ENCODE measurements at regions not wholly inside any gene's neighbourhood (a gene's known extent, or its start where the extent isn't known, plus 50 kb on each side); places are given as distances from the start of the nearest gene placed in this dataset.
"Not testable (repeated sequence)": the region's sequence is repeated elsewhere in the genome, so short reads cannot be mapped to it uniquely, and the experiment has no call there.

DNA sequence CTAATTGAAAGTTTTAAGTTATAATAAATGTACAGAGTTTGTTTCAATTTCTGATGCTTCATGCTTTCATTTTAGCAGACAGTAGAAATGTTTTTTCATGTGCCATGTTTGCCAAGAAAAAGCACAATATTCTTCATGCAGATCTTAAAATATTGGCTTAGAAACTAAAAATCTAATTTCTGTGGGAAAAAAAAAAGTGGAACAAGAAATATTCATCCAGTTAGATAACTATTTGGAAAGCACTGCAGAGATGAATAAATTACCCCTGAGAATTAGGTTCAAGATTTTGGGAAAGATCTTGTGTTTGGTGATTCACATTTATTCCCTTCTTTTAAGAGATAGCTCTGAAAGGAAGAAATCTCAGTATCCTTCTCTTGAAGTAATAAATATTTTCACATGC lies 912.5 kb downstream of the C4orf33 start:
- no peak for DNase-seq
- H3K36me3 Mint-ChIP-seq (ENCODE audit: low read depth) = no peaks in the 10 kb centered on the region
- intact Hi-C loops (cut with micrococcal nuclease) = no loop called here
- no peak overlapping the region for H3K4me3 Mint-ChIP-seq
- no peak for TF ChIP-seq CTCF (IDR thresholded peaks at IDR 0.05)
- ChIA-PET POLR2A (no interaction called here), CTCF (no interaction called here)
- ATAC-seq (ENCODE audit: low read depth) = no peak
- H3K27ac Mint-ChIP-seq = no peak overlapping the region
- no peaks in the 10 kb centered on the region for H3K4me1 Mint-ChIP-seq
- no peaks in the 10 kb centered on the region for H3K9me3 Mint-ChIP-seq
- H3K27me3 Mint-ChIP-seq = no peaks in the 10 kb centered on the region

DNA sequence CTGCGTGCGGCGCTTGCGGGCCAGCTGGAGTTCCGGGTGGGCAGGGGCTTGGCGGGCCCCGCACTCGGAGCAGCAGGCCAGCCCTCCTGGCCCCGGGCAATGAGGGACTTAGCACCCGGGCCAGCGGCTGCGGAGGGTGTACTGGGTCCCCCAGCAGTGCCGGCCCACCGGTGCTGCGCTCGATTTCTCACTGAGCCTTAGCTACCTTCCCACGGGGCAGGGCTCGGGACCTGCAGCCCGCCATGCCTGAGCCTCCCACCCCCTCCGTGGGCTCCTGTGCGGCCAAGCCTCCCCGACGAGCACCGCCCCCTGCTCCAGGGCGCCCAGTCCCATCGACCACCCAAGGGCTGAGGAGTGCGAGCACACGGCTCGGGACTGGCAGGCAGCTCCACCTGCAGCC lies 916.9 kb downstream of the C4orf33 start:
- H3K9me3 Mint-ChIP-seq; DNase-seq; H3K36me3 Mint-ChIP-seq (ENCODE audit: low read depth); H3K27ac Mint-ChIP-seq; POLR2A ChIA-PET; H3K27me3 Mint-ChIP-seq; H3K4me3 Mint-ChIP-seq; CTCF ChIA-PET; H3K4me1 Mint-ChIP-seq; ATAC-seq (ENCODE audit: low read depth); intact Hi-C loops (cut with micrococcal nuclease): not testable (repeated sequence)

DNA sequence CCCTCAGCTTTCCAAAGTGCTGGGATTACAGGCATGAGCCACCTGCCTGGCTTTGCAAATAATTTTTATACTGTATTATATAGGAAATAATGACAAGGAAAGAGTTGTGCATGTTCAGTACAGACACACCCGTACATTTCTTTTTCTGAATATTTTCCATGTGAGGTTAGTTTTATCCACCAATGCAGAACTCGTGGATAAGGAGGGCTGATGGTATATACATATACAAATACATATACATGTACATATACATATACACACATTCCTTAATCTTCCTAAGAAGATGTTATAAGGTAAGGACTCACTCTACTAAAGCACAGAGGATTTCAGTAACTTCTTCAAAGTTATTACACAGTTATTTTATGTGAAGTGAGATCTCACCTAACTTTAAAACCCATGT lies 925.8 kb downstream of the C4orf33 start:
- Mint-ChIP-seq H3K27ac (no peak overlapping the region), H3K36me3 (ENCODE audit: low read depth) (no peaks in the 10 kb centered on the region), H3K4me3 (no peak overlapping the region), H3K9me3 (no peaks in the 10 kb centered on the region), H3K27me3 (no peaks in the 10 kb centered on the region), H3K4me1 (no peaks in the 10 kb centered on the region)
- intact Hi-C loops (cut with micrococcal nuclease) = no loop called here
- POLR2A ChIA-PET = no interaction called here
- ATAC-seq (ENCODE audit: low read depth) = no peak
- DNase-seq = no peak
- no peak for TF ChIP-seq CTCF (IDR thresholded peaks at IDR 0.05)
- CTCF ChIA-PET = no interaction called here

- Mint-ChIP-seq H3K9me3 (no peaks in the 10 kb centered on the region), H3K4me1 (no peaks in the 10 kb centered on the region), H3K27me3 (no peaks in the 10 kb centered on the region), H3K27ac (no peak overlapping the region), H3K4me3 (no peak overlapping the region), H3K36me3 (ENCODE audit: low read depth) (no peaks in the 10 kb centered on the region)
- no peak for DNase-seq
- TF ChIP-seq CTCF (IDR thresholded peaks at IDR 0.05) = no peak
- intact Hi-C loops (cut with micrococcal nuclease) = no loop called here
- no peak for ATAC-seq (ENCODE audit: low read depth)
- POLR2A ChIA-PET = no interaction called here
- CTCF ChIA-PET = no interaction called here
Observed at GRCh38 chr4:130023088-130023487, 927.1 kb downstream of the C4orf33 start.

DNA sequence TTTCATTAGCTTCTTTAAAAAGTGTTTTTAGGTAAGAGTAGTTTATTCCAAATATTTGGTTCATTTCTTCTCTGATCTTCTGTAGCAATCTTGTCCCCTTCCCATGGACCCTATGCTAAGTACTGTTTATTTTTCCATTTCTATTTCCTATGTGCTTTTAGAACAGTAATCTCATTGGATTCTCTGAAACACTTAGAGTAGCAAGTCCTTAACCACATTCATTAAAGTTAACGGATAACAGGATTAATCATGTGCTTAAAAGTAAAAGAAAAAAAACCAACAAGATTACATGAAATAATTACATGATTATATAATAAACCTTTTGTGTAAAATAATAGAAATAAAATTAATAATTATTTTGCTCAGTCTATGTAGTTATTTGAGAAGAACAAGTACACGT lies 929.7 kb downstream of the C4orf33 start:
- ChIA-PET CTCF (no interaction called here), POLR2A (no interaction called here)

More for the DNA sequence above, 929.7 kb downstream of the C4orf33 start:
- DNase-seq = no peak
- no peaks in the 10 kb centered on the region for H3K36me3 Mint-ChIP-seq (ENCODE audit: low read depth)
- H3K27me3 Mint-ChIP-seq = no peaks in the 10 kb centered on the region
- H3K27ac Mint-ChIP-seq = no peak overlapping the region
- intact Hi-C loops (cut with micrococcal nuclease) = no loop called here
- H3K4me1 Mint-ChIP-seq = peaks cover 3% of the 10 kb centered on the region
- ATAC-seq (ENCODE audit: low read depth) = no peak
- H3K9me3 Mint-ChIP-seq = no peaks in the 10 kb centered on the region
- H3K4me3 Mint-ChIP-seq = no peak overlapping the region
- TF ChIP-seq CTCF (IDR thresholded peaks at IDR 0.05) = no peak

Measured in activated B cell treated with CpG ODN at 0.5 μM for 24 hours (primary cell).